D721Med (cell line): ENCODE measurements at regions not wholly inside any gene's neighbourhood (a gene's known extent, or its start where the extent isn't known, plus 50 kb on each side); places are given as distances from the start of the nearest gene placed in this dataset.

Experiments
- DNase-seq: peaks from one replicate; pipeline ENCODE4 v3.0.0; 2011; ENCODE audit warnings: low spot score; ENCODE audit not compliant: insufficient read length
- FAIRE-seq: peaks from 2 replicates; lab custom pipeline; 2011; peaks lifted over from hg19 to GRCh38; lab: Jason Lieb, UNC
- CTCF ChIP-seq: IDR thresholded peaks from 2 replicates; pipeline ENCODE4 v1.5.1; 2012; ENCODE audit warnings: mild to moderate bottlenecking, control low read depth; ENCODE audit not compliant: insufficient read depth; ENCODE audit errors: missing control alignments

GRCh38 chr5:57725658-57726504, 243.3 kb upstream of the ACTBL2 start:
- FAIRE-seq = no peak
- DNase-seq = no peak
- TF ChIP-seq CTCF = no peak

- DNase-seq (no peak), FAIRE-seq (no peak)
- TF ChIP-seq CTCF = no peak
Measured at GRCh38 chr5:57724836-57725235, 242.2 kb upstream of the ACTBL2 start.

GRCh38 chr5:57721226-57721625, 238.6 kb upstream of the ACTBL2 start:
- no peak for TF ChIP-seq CTCF
- no peak for DNase-seq
- FAIRE-seq = no peak

GRCh38 chr5:57720656-57721055, 238.0 kb upstream of the ACTBL2 start:
- no peak for FAIRE-seq
- TF ChIP-seq CTCF = no peak

GRCh38 chr5:57719216-57719615, 236.6 kb upstream of the ACTBL2 start:
- no peak for FAIRE-seq
- TF ChIP-seq CTCF = no peak
- DNase-seq = no peak

More at GRCh38 chr5:57720656-57721055, 238.0 kb upstream of the ACTBL2 start:
- DNase-seq = no peak

- no peak for TF ChIP-seq CTCF
- no peak for DNase-seq
- FAIRE-seq = no peak
Measured at GRCh38 chr5:57718155-57718554, 235.5 kb upstream of the ACTBL2 start.

GRCh38 chr5:57717555-57717954, 234.9 kb upstream of the ACTBL2 start:
- TF ChIP-seq CTCF = no peak
- FAIRE-seq = no peak
- DNase-seq = no peak
